T-helper 2 cell treated with Interferon-gamma antibody and Interleukin-4, amounts not matched to agents 5 μg/mL and 100 μg/mL, for 36 hours (primary cell): ENCODE measurements at regions not wholly inside any gene's neighbourhood (a gene's known extent, or its start where the extent isn't known, plus 50 kb on each side); places are given as distances from the start of the nearest gene placed in this dataset.
"Not testable (repeated sequence)": the region's sequence is repeated elsewhere in the genome, so short reads cannot be mapped to it uniquely, and the experiment has no call there.

Experiments used
- DNase-seq: peaks from one replicate; pipeline ENCODE4 v3.0.0; 2021; ENCODE audit warnings: low spot score
- H3K27ac Mint-ChIP-seq: one replicate; pipeline ENCODE4 v1.8.0; 2021; ENCODE audit warnings: mild to moderate bottlenecking, mixed read lengths
- H3K27me3 Mint-ChIP-seq: one replicate; pipeline ENCODE4 v1.8.0; 2021; ENCODE audit warnings: low read depth, mixed read lengths
- H3K36me3 Mint-ChIP-seq: one replicate; pipeline ENCODE4 v1.8.0; 2021; ENCODE audit warnings: low read depth, mixed read lengths
- H3K4me1 Mint-ChIP-seq: one replicate; pipeline ENCODE4 v1.8.0; 2021; ENCODE audit warnings: low read depth, mixed read lengths
- H3K4me3 Mint-ChIP-seq: one replicate; pipeline ENCODE4 v1.8.0; 2022; ENCODE audit warnings: mild to moderate bottlenecking, moderate library complexity, mixed read lengths
- H3K9me3 Mint-ChIP-seq: one replicate; pipeline ENCODE4 v1.8.0; 2021; ENCODE audit warnings: mixed read lengths

DNA sequence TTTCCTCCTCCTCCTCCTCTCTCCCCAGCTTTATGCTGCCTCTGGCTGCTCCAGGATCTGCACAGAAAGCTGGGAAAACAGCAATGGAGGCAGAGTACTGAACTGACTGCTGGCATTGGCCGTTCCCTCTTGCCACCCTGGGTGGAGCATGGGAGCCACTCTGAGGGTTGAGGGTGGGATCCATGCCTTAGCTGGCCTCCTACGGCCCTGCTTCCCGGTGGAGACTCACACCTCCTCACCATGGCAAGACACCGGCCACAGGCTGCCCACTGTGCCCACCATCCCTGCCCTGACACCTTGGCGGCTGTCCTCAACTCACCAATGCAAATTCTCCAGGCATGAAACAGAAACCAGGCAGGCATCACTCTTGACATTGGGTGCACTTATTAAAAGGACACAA lies 832.3 kb upstream of the ID2 start:
- Mint-ChIP-seq H3K9me3 (peaks cover 9% of the 10 kb centered on the region), H3K27me3 (no peaks in the 10 kb centered on the region), H3K36me3 (peaks cover 4% of the 10 kb centered on the region), H3K4me1 (peaks cover 30% of the 10 kb centered on the region), H3K4me3 (no peak overlapping the region), H3K27ac (no peak overlapping the region)
- no peak for DNase-seq

DNA sequence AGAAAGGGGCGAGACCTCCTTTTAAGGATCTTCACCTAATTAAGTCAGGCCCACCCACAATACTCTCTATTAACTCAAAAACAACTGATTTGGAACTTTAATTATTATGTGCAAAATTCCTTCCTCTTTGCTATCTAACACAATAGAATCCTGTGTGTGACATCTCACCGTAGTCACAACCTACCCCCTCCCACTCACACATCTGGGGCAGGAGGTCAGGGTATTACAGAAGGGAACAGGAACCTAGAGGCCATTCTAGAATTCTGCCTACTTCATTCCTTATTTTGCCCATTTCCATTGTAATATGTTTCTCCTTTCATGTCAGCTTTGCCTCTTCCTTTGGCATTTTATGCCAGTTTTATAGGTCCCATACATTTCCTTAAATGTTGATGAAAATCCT lies 829.3 kb upstream of the ID2 start:
- Mint-ChIP-seq H3K27ac (no peak overlapping the region), H3K4me3 (no peak overlapping the region), H3K36me3 (peaks cover 5% of the 10 kb centered on the region), H3K9me3 (peaks cover 17% of the 10 kb centered on the region), H3K27me3 (no peaks in the 10 kb centered on the region), H3K4me1 (peaks cover 27% of the 10 kb centered on the region)
- no peak for DNase-seq

DNA sequence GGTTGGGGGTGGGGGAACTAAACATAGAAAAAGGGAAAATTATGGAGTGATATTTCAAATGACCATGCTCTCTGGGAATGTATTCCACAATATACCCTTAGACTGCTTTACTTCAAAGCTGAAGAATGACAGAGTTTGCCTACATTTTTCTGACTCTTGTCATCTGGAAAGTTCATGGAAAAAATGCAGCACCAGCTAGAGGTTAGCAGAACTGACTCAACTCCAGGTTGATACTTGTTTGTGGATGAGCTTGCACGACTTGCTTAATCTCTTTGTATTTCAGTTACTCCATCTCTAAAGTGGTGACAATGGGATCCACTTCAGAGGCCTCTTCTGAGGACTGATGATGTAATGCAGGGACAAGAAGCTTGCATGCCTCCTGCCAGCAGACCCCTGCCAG lies 824.0 kb upstream of the ID2 start:
- no peak overlapping the region for H3K27ac Mint-ChIP-seq
- DNase-seq, result peak; percentile 27
- H3K27me3 Mint-ChIP-seq, result no peaks in the 10 kb centered on the region
- no peak overlapping the region for H3K4me3 Mint-ChIP-seq
- H3K36me3 Mint-ChIP-seq, result peaks cover 4% of the 10 kb centered on the region
- H3K4me1 Mint-ChIP-seq, result peaks cover 25% of the 10 kb centered on the region
- H3K9me3 Mint-ChIP-seq, result peaks cover 13% of the 10 kb centered on the region

DNA sequence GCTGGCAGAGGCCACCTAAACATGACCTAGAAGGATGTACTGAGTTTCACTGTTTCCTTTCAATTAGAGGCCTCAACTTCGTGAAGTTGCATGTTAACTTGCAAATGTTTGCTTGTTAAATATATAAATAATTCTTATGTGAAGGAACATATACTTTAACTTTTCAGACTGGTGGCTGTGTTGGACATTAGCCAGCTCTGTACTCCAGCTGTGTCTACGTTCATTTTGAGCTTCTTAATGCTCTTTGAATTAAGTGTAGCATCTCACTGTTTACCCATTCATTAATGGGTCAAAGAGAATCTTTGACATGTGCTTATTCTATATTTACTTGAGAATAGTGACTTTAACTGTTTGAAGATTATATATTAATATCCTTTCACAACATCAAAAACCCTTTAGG lies 823.2 kb upstream of the ID2 start:
- no peak overlapping the region for H3K4me3 Mint-ChIP-seq
- H3K27me3 Mint-ChIP-seq, result no peaks in the 10 kb centered on the region
- DNase-seq, result no peak
- peaks cover 4% of the 10 kb centered on the region for H3K36me3 Mint-ChIP-seq
- H3K4me1 Mint-ChIP-seq, result peaks cover 25% of the 10 kb centered on the region
- no peak overlapping the region for H3K27ac Mint-ChIP-seq
- H3K9me3 Mint-ChIP-seq, result peaks cover 12% of the 10 kb centered on the region

DNA sequence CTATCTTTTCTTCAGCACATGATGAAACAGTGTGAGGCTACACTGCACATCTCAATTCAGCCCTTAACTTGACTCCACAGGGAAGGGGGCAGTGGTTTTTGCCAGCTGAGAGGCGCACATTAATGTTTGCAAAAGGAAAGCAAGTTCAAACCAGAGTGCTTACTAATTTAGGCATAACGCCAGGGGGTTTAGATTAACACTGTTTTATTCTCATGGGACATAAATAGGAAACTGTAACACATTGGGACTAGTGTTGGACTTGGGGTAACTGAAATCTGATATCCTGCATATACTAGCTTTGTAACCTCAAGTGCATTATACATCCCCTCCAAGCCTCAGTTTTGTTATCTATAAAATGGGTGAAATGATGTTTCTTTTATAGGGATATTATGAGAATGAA lies 821.2 kb upstream of the ID2 start:
- no peak overlapping the region for H3K27ac Mint-ChIP-seq
- DNase-seq, result no peak
- no peaks in the 10 kb centered on the region for H3K36me3 Mint-ChIP-seq
- peaks cover under 1% of the 10 kb centered on the region for H3K9me3 Mint-ChIP-seq
- peaks cover 22% of the 10 kb centered on the region for H3K4me1 Mint-ChIP-seq
- H3K27me3 Mint-ChIP-seq, result no peaks in the 10 kb centered on the region
- H3K4me3 Mint-ChIP-seq, result no peak overlapping the region

- H3K27me3 Mint-ChIP-seq, result no peaks in the 10 kb centered on the region
- H3K4me3 Mint-ChIP-seq, result no peak overlapping the region
- no peak overlapping the region for H3K27ac Mint-ChIP-seq
- no peaks in the 10 kb centered on the region for H3K36me3 Mint-ChIP-seq
- H3K4me1 Mint-ChIP-seq, result peaks cover 17% of the 10 kb centered on the region
- no peak for DNase-seq
- H3K9me3 Mint-ChIP-seq, result no peaks in the 10 kb centered on the region
Measured at GRCh38 chr2:7861910-7862702, 819.8 kb upstream of the ID2 start.

GRCh38 chr2:7866104-7866503 lies 815.8 kb upstream of the ID2 start:
- no peaks in the 10 kb centered on the region for H3K9me3 Mint-ChIP-seq

GRCh38 chr2:7866825-7867224 lies 815.0 kb upstream of the ID2 start:
- Mint-ChIP-seq H3K4me1 (no peaks in the 10 kb centered on the region), H3K36me3 (no peaks in the 10 kb centered on the region), H3K27me3 (no peaks in the 10 kb centered on the region), H3K4me3 (no peak overlapping the region), H3K9me3 (no peaks in the 10 kb centered on the region), H3K27ac (no peak overlapping the region)
- DNase-seq, result no peak

More at GRCh38 chr2:7866104-7866503, 815.8 kb upstream of the ID2 start:
- no peaks in the 10 kb centered on the region for H3K36me3 Mint-ChIP-seq
- no peaks in the 10 kb centered on the region for H3K27me3 Mint-ChIP-seq
- peaks cover 6% of the 10 kb centered on the region for H3K4me1 Mint-ChIP-seq
- DNase-seq, result no peak
- H3K27ac Mint-ChIP-seq, result no peak overlapping the region
- no peak overlapping the region for H3K4me3 Mint-ChIP-seq

DNA sequence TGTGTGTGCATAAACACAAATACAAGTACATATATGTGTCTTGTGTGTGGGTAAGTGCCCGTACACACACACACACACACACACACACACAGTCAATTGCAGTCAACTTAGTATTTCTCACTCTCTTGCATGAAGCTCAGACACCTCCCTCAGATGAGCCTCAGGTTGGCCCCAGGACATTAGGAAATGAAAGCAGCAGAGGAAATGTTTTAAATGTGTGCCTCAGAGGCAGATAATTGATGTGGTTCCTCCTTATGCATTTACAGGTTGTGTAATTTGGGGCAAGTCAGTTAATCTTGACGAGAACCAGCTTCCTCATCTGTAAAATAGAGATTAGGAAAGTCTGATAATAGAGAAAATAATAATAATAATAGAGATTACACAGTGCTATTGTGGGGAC lies 814.0 kb upstream of the ID2 start:
- H3K36me3 Mint-ChIP-seq, result no peaks in the 10 kb centered on the region
- DNase-seq, result no peak
- no peak overlapping the region for H3K4me3 Mint-ChIP-seq
- no peak overlapping the region for H3K27ac Mint-ChIP-seq
- no peaks in the 10 kb centered on the region for H3K27me3 Mint-ChIP-seq
- no peaks in the 10 kb centered on the region for H3K4me1 Mint-ChIP-seq
- H3K9me3 Mint-ChIP-seq, result no peaks in the 10 kb centered on the region

GRCh38 chr2:7868836-7869235 lies 813.0 kb upstream of the ID2 start:
- no peaks in the 10 kb centered on the region for H3K9me3 Mint-ChIP-seq
- no peaks in the 10 kb centered on the region for H3K36me3 Mint-ChIP-seq
- H3K27ac Mint-ChIP-seq, result no peak overlapping the region
- no peak overlapping the region for H3K4me3 Mint-ChIP-seq
- H3K27me3 Mint-ChIP-seq, result no peaks in the 10 kb centered on the region
- DNase-seq, result no peak
- no peaks in the 10 kb centered on the region for H3K4me1 Mint-ChIP-seq

DNA sequence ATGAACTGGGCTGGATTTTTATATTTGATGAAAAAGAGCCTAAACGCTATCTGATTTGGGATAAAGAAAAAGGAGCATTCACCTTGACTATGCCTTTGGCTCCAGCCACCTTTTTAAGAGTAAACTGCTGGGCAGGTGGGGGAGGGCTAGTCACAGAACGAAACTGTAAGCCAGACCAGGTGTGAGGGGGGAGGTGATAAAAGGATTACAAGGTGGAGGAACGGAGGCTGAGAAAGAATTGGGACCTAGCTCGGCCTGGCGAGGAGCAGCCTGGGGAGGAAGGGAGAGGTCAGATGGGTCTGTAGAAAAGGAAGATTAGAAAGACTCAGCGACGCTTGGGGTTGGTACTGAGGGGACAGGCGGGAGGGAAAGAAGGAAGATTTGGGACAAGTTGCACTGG lies 805.4 kb upstream of the ID2 start:
- H3K9me3 Mint-ChIP-seq, H3K4me3 Mint-ChIP-seq, H3K36me3 Mint-ChIP-seq, DNase-seq, H3K27me3 Mint-ChIP-seq, H3K4me1 Mint-ChIP-seq, H3K27ac Mint-ChIP-seq: not testable (repeated sequence)

GRCh38 chr2:7878266-7878665 lies 803.6 kb upstream of the ID2 start:
- H3K4me1 Mint-ChIP-seq, H3K27me3 Mint-ChIP-seq, DNase-seq, H3K4me3 Mint-ChIP-seq, H3K36me3 Mint-ChIP-seq, H3K27ac Mint-ChIP-seq, H3K9me3 Mint-ChIP-seq: not testable (repeated sequence)

DNA sequence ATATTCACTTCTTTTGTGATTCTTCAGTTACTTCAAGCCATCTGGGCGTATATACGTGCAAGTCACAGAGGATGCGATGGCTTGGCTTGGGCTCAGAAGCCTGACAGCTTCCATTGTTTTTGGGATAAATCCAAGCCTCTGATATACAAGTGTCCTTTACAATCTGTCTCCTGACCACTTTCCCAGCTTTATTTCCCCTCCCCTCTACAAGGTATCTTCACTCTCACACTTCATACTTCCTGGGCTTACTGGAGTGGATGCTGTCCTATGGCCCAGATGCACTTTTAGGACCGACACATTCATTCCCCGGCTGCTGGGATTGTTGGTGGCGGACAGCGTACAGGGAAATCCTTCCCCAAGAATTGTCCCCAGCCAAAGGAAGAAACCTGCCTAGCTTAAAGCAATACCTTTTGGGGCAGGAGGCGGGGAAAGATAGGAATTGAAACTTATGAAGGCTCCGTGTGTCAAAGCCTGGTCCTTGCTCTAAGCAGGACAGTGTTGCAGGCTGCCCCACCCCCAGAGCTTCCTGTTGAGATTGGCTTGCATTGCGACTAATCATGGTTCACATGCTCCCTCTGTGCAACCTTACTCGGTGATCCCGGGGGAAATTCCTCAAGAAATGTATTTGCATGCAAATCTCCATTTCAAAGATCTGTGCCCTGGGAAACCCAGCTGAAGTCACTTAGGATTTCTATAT lies 802.9 kb upstream of the ID2 start:
- H3K9me3 Mint-ChIP-seq, result peaks cover 7% of the 10 kb centered on the region
- DNase-seq, result no peak
- H3K4me3 Mint-ChIP-seq, result no peak overlapping the region
- no peaks in the 10 kb centered on the region for H3K4me1 Mint-ChIP-seq
- H3K27me3 Mint-ChIP-seq, result no peaks in the 10 kb centered on the region
- H3K27ac Mint-ChIP-seq, result no peak overlapping the region
- H3K36me3 Mint-ChIP-seq, result no peaks in the 10 kb centered on the region

DNA sequence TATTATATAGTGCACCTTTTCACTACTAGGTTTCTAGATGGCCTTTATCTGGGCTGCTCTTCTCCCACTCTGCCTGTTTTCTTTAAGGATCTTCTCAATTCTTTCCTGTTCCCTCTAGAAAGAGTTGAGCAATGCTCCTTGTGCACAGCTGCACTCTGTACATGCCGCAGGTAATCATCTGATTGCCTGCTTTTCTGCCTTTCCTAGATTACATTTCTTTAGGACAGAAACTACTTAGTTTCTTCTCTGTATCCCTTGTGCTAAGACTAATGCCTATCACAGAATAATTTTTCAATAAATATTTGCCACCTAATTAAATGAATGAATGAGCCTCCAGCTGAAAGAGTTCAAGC lies 802.4 kb upstream of the ID2 start:
- H3K27ac Mint-ChIP-seq, result no peak overlapping the region
- no peak for DNase-seq
- no peaks in the 10 kb centered on the region for H3K4me1 Mint-ChIP-seq
- H3K4me3 Mint-ChIP-seq, result no peak overlapping the region
- peaks cover 8% of the 10 kb centered on the region for H3K9me3 Mint-ChIP-seq
- no peaks in the 10 kb centered on the region for H3K27me3 Mint-ChIP-seq
- H3K36me3 Mint-ChIP-seq, result no peaks in the 10 kb centered on the region

- no peak overlapping the region for H3K27ac Mint-ChIP-seq
- no peak for DNase-seq
- no peak overlapping the region for H3K4me3 Mint-ChIP-seq
- no peaks in the 10 kb centered on the region for H3K27me3 Mint-ChIP-seq
- H3K4me1 Mint-ChIP-seq, result no peaks in the 10 kb centered on the region
- H3K9me3 Mint-ChIP-seq, result peaks cover 12% of the 10 kb centered on the region
- no peaks in the 10 kb centered on the region for H3K36me3 Mint-ChIP-seq
Measured at GRCh38 chr2:7880126-7880525, 801.7 kb upstream of the ID2 start.
